HEK293T (cell line): ENCODE measurements at regions not wholly inside any gene's neighbourhood (a gene's known extent, or its start where the extent isn't known, plus 50 kb on each side); places are given as distances from the start of the nearest gene placed in this dataset.

Experiments used
- CTCF ChIA-PET: fragments of 350-600 bp; formaldehyde crosslinking; extraction: SDS; loops from one replicate; lab custom pipeline; 2021; ENCODE audit warnings: antibody characterized with exemption, inconsistent platforms; lab: Yijun Ruan, JAX
- POLR2A ChIA-PET: fragments of 350-600 bp; formaldehyde crosslinking; extraction: SDS; loops from one replicate; lab custom pipeline; 2020; ENCODE audit warnings: antibody characterized with exemption, inconsistent platforms; lab: Yijun Ruan, JAX
- DNase-seq: peaks from one replicate; pipeline ENCODE4 v3.0.0; 2012; ENCODE audit warnings: mixed read lengths; ENCODE audit errors: extremely low spot score
- ARNT ChIP-seq: fragments of 450-650 bp; IDR thresholded peaks from 2 replicates; pipeline ENCODE4 v1.6.1; 2017; ENCODE audit warnings: mild to moderate bottlenecking
- BHLHE40 ChIP-seq: fragments of 450-650 bp; IDR thresholded peaks from 2 replicates; pipeline ENCODE4 v1.6.1; 2016; ENCODE audit warnings: mild to moderate bottlenecking, moderate library complexity, borderline replicate concordance
- CTBP1 ChIP-seq: fragments of 450-650 bp; IDR thresholded peaks from 2 replicates; pipeline ENCODE4 v1.6.1; 2016; ENCODE audit warnings: borderline replicate concordance
- ELF4 ChIP-seq: fragments of 450-650 bp; IDR thresholded peaks from 2 replicates; pipeline ENCODE4 v1.6.1; 2017; ENCODE audit warnings: antibody characterized with exemption
- FOXA1 ChIP-seq: fragments of 450-650 bp; IDR thresholded peaks from 2 replicates; pipeline ENCODE4 v1.6.1; 2016; ENCODE audit warnings: mild to moderate bottlenecking
- FOXK2 ChIP-seq: fragments of 450-650 bp; IDR thresholded peaks from 2 replicates; pipeline ENCODE4 v1.6.1; 2016; ENCODE audit warnings: mild to moderate bottlenecking
- FOXM1 ChIP-seq: fragments of 450-650 bp; IDR thresholded peaks from 2 replicates; pipeline ENCODE4 v1.6.1; 2017; ENCODE audit warnings: mild to moderate bottlenecking, borderline replicate concordance
- HDGF ChIP-seq: fragments of 450-650 bp; IDR thresholded peaks from 2 replicates; pipeline ENCODE4 v1.6.1; 2017; ENCODE audit warnings: antibody characterized with exemption, borderline replicate concordance
- L3MBTL2 ChIP-seq: fragments of 450-650 bp; conservative IDR thresholded peaks from 2 replicates; pipeline ENCODE4 v1.6.1; 2016; ENCODE audit warnings: mild to moderate bottlenecking
- LEF1 ChIP-seq: fragments of 450-650 bp; IDR thresholded peaks from 2 replicates; pipeline ENCODE4 v1.6.1; 2017; ENCODE audit warnings: mild to moderate bottlenecking, borderline replicate concordance
- NFRKB ChIP-seq: fragments of 450-650 bp; IDR thresholded peaks from 2 replicates; pipeline ENCODE4 v1.6.1; 2016; ENCODE audit warnings: mild to moderate bottlenecking, moderate library complexity
- PKNOX1 ChIP-seq: fragments of 450-650 bp; IDR thresholded peaks from 2 replicates; pipeline ENCODE4 v1.6.1; 2016
- SP1 ChIP-seq: fragments of 450-650 bp; IDR thresholded peaks from 2 replicates; pipeline ENCODE4 v1.6.1; 2017
- SUZ12 ChIP-seq: fragments of 450-650 bp; IDR thresholded peaks from 2 replicates; pipeline ENCODE4 v1.6.1; 2016; ENCODE audit warnings: mild to moderate bottlenecking
- TARDBP ChIP-seq: fragments of 450-650 bp; IDR thresholded peaks from 2 replicates; pipeline ENCODE4 v1.6.1; 2016
- ZNF384 ChIP-seq: fragments of 450-650 bp; IDR thresholded peaks from 2 replicates; pipeline ENCODE4 v1.6.1; 2016

DNA sequence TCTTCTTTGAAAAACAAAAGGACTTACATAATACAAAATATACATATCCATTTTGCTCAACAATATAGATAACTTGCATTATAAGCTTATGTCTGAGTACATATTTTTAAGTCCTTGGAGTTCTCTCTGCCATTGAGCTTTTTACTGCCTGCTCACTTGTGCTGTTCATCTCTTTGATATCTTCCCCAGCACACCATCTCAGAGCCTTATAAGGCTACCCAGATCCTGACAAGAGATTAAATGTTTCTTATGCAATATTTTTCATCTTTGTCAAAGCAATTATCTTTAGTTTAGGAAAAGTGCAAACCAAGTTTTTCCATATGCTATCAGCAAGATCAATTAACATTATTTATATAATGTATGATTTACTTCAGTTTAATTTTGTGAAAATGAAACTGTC is 60.7 kb upstream of the ITGA1 start:
- POLR2A ChIA-PET = no interaction called here
- TF ChIP-seq TARDBP = no peak
- TF ChIP-seq LEF1 = no peak
- no peak for TF ChIP-seq ZNF384
- no peak for TF ChIP-seq ELF4
- TF ChIP-seq BHLHE40 = no peak
- TF ChIP-seq ARNT = no peak
- no peak for TF ChIP-seq CTBP1
- no peak for TF ChIP-seq HDGF
- no peak for TF ChIP-seq PKNOX1
- TF ChIP-seq L3MBTL2 = no peak
- no peak for TF ChIP-seq SUZ12
- TF ChIP-seq SP1 = no peak
- no peak for TF ChIP-seq FOXA1
- no peak for TF ChIP-seq FOXM1
- no peak for TF ChIP-seq FOXK2
- TF ChIP-seq NFRKB = no peak
- no peak for DNase-seq
- CTCF ChIA-PET = no interaction called here

DNA sequence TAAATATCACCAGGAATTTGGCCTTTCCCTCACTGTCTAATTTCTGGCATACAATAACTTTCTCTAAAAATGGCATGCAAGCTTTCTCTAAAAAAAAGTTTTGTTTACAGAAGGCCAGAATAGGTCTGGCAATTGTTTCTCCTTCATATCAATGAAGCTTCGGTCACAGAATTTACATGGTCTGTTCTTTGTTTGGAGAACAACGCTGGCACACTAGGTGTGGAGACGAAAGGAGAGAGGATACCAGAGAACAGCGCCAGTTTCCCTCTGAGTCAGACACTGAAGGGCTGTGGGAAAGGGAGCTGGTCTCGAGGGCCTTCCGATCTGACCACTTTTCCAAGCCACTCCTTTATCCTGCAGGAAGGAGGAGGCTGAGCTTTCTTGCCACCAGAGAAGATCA is 60.1 kb upstream of the ITGA1 start:
- no peak for TF ChIP-seq HDGF
- no peak for TF ChIP-seq PKNOX1
- no peak for TF ChIP-seq NFRKB
- TF ChIP-seq ARNT = no peak
- TF ChIP-seq ZNF384 = no peak
- no peak for TF ChIP-seq SP1
- no peak for TF ChIP-seq L3MBTL2
- TF ChIP-seq ELF4 = no peak
- TF ChIP-seq SUZ12 = no peak
- no peak for TF ChIP-seq LEF1
- no peak for TF ChIP-seq FOXM1
- no peak for TF ChIP-seq BHLHE40
- TF ChIP-seq TARDBP = no peak
- no peak for TF ChIP-seq FOXA1
- no peak for TF ChIP-seq CTBP1
- ChIA-PET CTCF (no interaction called here), POLR2A (no interaction called here)
- no peak for DNase-seq

DNA sequence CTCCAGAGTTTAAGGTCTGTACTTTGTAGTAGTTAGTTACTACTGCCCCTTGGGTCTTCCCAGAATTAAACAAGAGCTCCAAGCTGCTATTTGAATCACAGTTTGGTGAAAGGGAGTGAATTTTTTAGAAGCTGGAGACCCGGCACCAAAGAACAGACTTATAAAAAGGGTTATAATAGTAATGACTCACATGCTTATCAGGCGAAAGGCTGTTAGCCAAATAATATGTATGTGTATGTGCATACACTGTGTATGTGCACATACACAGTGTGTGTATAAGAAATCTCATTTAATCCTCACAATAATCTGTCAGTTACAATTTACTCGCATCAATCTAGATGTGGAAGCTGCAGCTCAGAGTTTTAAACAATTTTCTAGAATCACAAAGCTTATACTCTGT is 59.5 kb upstream of the ITGA1 start:
- no peak for TF ChIP-seq L3MBTL2
- no peak for DNase-seq
- ChIA-PET CTCF (no interaction called here), POLR2A (interaction anchor here (1.0 kb wide), 1 partner anchor 72 kb away, joined by 3 read pairs; no protein-coding TSS in a partner anchor)

DNA sequence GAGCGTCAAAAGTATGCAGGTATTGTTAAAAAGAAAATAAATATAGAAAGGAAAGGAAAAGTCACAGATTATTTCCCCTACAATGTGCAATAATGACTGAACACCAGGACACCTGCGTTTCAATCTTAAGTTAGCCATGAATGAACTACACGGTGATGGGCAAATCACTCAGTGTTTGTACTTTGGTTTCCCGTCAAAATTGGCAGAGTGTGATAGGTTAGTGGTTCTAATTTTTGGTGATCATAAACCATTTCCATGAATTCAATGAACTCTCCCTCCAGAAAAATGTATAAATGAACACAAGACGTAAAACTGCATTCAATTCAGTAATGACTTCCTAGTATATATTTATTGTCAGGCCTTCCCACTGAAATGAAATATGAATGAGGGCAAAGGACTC is 59.0 kb upstream of the ITGA1 start:
- ChIA-PET CTCF (no interaction called here), POLR2A (interaction anchor here (1.0 kb wide), 1 partner anchor 71 kb away, joined by 3 read pairs; no protein-coding TSS in a partner anchor)
- DNase-seq = no peak
- TF ChIP-seq L3MBTL2 (no peak), HDGF (no peak)

DNA sequence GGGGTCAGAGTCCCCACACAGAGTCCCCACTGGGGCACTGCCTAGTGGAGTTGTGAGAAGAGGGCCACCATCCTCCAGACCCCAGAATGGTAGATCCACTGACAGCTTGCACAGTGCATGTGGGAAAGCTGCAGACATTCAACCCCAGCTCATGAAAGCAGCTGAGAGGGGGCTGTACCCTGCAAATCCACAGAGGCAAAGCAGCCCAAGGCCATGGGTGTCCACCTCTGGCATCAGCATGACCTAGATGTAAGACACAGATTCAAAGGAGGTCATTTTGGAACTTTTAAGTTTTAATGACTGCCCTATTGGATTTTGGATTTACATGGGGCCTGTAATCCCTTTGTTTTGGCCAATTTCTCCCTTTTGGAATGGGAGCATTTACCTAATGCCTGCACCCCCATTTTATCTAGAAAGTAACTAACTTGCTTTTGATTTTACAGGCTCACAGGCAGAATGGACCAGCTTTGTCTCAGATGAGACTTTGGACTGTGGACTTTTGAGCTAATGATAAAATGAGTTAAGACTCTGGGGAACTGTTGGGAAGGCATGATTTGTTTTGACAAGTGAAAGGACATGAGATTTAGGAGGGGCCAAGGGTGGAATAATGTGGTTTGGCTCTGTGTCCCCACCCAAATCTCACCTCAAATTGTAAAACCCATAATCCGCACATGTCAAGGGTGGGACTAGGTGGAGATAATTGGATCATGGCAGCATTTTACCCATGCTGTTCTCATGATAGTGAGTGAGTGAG is 56.3 kb upstream of the ITGA1 start:
- ChIA-PET CTCF (no interaction called here), POLR2A (no interaction called here)
- DNase-seq = no peak
- TF ChIP-seq BHLHE40 (no peak), TARDBP (no peak), ELF4 (no peak), SUZ12 (no peak), NFRKB (no peak), ARNT (no peak), LEF1 (no peak), FOXM1 (no peak), FOXA1 (no peak), SP1 (no peak), ZNF384 (no peak), HDGF (no peak), L3MBTL2 (no peak), CTBP1 (no peak), FOXK2 (no peak), PKNOX1 (no peak)

- CTCF ChIA-PET = no interaction called here
- TF ChIP-seq ELF4 = no peak
- TF ChIP-seq ZNF384 = no peak
- no peak for DNase-seq
- POLR2A ChIA-PET = no interaction called here
Measured at GRCh38 chr5:52734557-52734956, 53.2 kb upstream of the ITGA1 start.

- ChIA-PET POLR2A (no interaction called here), CTCF (no interaction called here)
- no peak for DNase-seq
- TF ChIP-seq LEF1 = no peak
- no peak for TF ChIP-seq FOXM1
- TF ChIP-seq TARDBP = no peak
- TF ChIP-seq HDGF = no peak
- no peak for TF ChIP-seq BHLHE40
- no peak for TF ChIP-seq FOXA1
- TF ChIP-seq ZNF384 = no peak
Measured at GRCh38 chr5:52735139-52735538, 52.6 kb upstream of the ITGA1 start.
